Ishikawa (cell line): ENCODE measurements at regions not wholly inside any gene's neighbourhood (a gene's known extent, or its start where the extent isn't known, plus 50 kb on each side); places are given as distances from the start of the nearest gene placed in this dataset.

ENCODE experiments used
- CEBPB ChIP-seq: IDR thresholded peaks from 2 replicates; pipeline ENCODE4 v1.6.1; 2012
- CREB1 ChIP-seq: IDR thresholded peaks from 2 replicates; pipeline ENCODE4 v1.6.1; 2012; ENCODE audit warnings: low read depth
- EGR1 ChIP-seq: IDR thresholded peaks from 2 replicates; pipeline ENCODE4 v1.6.1; 2012
- EP300 ChIP-seq: IDR thresholded peaks from 2 replicates; pipeline ENCODE4 v1.6.1; 2012; ENCODE audit warnings: borderline replicate concordance
- MAX ChIP-seq: IDR thresholded peaks from 2 replicates; pipeline ENCODE4 v1.6.1; 2012
- NFIC ChIP-seq: IDR thresholded peaks from 2 replicates; pipeline ENCODE4 v1.6.1; 2012
- RAD21 ChIP-seq: IDR thresholded peaks from 2 replicates; pipeline ENCODE4 v1.6.1; 2012; ENCODE audit warnings: low read depth
- REST ChIP-seq: IDR thresholded peaks from 2 replicates; pipeline ENCODE4 v1.6.1; 2012; ENCODE audit warnings: low read depth, mild to moderate bottlenecking
- TAF1 ChIP-seq: IDR thresholded peaks from 2 replicates; pipeline ENCODE4 v1.6.1; 2012; ENCODE audit warnings: low read depth, mild to moderate bottlenecking
- TCF12 ChIP-seq: IDR thresholded peaks from 2 replicates; pipeline ENCODE4 v1.6.1; 2012; ENCODE audit warnings: low read depth
- TEAD4 ChIP-seq: IDR thresholded peaks from 2 replicates; pipeline ENCODE4 v1.6.1; 2012
- USF1 ChIP-seq: IDR thresholded peaks from 2 replicates; pipeline ENCODE4 v1.6.1; 2012

GRCh38 chr12:60714141-60714900 lies 1118.5 kb downstream of the SLC16A7 start:
- TF ChIP-seq TEAD4 (no peak), RAD21 (no peak), CREB1 (no peak), CEBPB (no peak), MAX (no peak), USF1 (no peak), EGR1 (no peak), TCF12 (no peak), TAF1 (no peak), NFIC (no peak), EP300 (no peak), REST (no peak)
